NCI-H2081 (cell line): ENCODE measurements at regions not wholly inside any gene's neighbourhood (a gene's known extent, or its start where the extent isn't known, plus 50 kb on each side); places are given as distances from the start of the nearest gene placed in this dataset.
"Not testable (repeated sequence)": the region's sequence is repeated elsewhere in the genome, so short reads cannot be mapped to it uniquely, and the experiment has no call there.

Experiments used
- DNase-seq, 2 experiments: peaks; one replicate each; lab custom pipeline; 2025; lab: John Stamatoyannopoulos, UW

DNA sequence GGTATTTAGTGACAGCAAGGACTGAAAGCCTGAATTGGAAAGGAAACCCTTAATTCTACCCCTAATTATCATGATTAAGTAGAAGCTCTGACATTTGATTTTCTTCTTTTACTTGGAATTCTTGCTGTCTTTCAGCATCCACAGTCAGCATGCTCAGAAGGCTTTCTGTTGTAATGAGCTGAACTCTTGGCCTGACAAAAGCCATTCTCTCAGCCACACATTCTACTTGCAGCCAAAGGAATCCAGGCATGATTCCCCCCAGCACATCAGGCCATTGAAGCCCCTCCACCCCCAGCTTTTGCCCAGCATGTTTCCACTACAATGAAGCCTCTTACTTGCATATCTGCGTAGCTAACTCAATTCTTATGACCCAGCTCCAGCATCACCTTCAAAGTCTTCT is 94.3 kb upstream of the FRMD4A start:
- DNase-seq = no peak

GRCh38 chr10:14423111-14423744 is 92.5 kb upstream of the FRMD4A start:
- DNase-seq = no peak

GRCh38 chr10:14422431-14422830 is 91.7 kb upstream of the FRMD4A start:
- DNase-seq = no peak

DNA sequence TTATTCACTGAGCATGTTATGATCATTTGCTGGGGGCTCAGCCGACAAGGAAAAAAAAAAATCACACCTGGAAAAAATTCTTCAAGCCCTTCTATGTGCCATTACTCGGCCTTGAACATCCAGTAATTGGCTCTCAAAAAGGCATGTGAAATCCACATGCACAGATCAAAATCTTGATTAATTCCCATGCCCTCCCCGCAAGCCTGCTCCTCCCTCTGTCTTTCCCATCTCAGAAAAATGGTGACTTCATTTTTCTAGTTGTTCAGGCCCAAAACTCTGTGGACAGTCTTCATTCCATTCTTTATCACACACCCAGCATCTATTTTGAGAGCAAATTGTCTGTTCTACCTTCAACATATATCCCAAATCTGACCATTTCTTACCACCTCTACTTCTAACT is 91.2 kb upstream of the FRMD4A start:
- DNase-seq = no peak

GRCh38 chr10:14417336-14417735 is 86.6 kb upstream of the FRMD4A start:
- DNase-seq = not testable (repeated sequence)

GRCh38 chr10:14416308-14416700 is 85.6 kb upstream of the FRMD4A start:
- no peak for DNase-seq

GRCh38 chr10:14415676-14416307 is 85.1 kb upstream of the FRMD4A start:
- no peak for DNase-seq

GRCh38 chr10:14414901-14415300 is 84.2 kb upstream of the FRMD4A start:
- no peak for DNase-seq

DNA sequence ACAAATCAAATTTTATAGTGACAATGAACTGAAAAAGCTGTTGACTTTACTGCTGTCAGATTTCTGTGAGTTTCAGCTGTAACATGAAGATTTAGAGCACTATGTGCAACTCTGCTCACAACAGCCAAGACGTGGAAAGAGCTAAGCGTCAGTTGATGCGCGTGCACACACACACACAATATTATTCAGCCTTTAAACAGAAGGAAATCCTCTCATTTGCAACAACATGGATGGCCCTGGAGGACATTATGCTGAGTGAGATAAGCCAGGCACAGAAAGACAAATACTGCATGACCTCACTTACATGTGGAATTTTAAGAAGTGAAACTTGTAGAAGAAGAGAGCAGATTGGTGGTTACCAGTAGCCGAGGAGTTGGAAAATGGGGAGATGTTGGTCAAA is 82.8 kb upstream of the FRMD4A start:
- no peak for DNase-seq

DNA sequence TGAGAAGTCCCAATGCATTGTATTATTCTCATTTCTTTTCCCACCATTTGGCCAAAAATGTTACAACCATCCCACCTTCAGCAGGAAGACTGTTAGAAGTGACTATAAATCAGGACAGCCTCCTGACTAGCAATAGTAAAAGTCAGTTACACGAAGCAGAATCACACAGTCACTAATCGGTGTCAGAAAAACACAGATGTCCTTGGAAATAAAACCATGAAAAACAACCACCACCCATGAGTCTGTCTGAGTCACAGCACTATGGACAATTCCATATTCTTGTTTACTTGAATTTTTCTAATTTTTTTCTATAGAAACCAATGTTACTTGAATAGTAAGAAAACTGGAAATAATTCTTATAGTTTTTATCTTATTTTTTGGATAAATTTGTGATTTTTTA is 81.9 kb upstream of the FRMD4A start:
- no peak for DNase-seq

- no peak for DNase-seq
Observed at GRCh38 chr10:14409856-14410458, 79.2 kb upstream of the FRMD4A start.

GRCh38 chr10:14409247-14409646 is 78.5 kb upstream of the FRMD4A start:
- no peak for DNase-seq

- DNase-seq = no peak
Observed at GRCh38 chr10:14408139-14408538, 77.4 kb upstream of the FRMD4A start.

DNA sequence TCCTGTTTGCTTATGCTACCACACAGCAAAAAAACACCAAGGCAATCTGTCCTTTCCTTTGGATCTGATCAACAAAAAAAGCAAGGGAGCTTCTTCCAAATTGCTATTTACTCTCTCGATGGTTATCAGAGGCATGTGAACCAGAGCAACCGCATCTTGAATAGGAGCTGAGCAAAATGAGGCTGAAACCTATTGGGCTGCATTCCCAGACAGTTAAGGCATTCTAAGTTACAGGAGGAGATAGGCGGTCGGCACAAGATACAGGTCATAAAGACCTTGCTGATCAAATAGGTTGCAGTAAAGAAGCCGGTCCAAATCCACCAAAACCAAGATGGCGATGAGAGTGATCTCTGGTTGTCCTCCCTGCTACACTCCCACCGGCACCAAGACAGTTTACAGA is 76.8 kb upstream of the FRMD4A start:
- no peak for DNase-seq

DNA sequence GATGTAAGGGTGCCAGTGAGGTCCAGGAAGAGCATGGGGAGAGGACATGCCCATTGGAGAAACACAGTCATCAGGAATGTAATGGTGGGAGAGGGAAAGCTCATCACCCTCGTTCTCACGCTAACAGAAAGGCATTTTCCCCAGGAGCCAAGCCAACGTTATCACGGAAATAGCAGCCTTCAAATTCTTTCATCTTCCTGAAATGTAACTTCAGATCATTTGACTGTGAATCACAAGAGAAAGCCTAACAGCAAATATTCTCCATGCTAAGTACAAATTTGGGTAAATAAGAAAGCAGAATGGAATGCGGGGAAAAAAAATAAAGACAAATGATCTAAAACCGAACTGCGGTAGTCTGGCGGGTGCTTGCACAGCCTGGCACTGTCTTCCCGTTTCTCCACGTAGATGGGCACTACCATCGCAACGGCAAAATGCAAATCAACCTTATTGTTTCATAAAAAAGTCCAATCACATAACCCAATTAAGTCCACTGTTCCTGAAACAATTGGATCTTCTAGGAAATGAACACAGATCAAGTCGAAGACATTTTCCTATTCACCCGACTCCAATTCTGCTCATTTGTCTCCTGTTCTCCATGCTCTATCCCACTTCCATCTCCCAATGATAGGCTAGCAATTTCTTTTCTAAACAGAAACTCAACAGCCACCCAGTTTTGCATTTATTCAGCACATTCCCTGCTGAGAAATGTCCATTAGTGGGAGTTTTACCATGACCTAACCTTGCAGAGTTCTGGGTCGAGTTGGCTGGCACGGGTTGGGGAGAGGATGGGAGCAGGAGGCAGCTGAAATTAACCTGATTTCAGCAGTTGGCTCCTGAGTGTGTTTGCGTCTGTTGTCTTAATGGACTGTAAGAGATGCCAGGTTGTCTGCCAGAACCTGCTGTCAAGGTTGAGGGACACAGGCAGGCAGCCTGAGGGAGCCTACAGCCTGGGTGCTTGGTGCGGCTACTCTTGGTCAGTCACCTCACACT is 74.6 kb upstream of the FRMD4A start:
- DNase-seq = peak in 1 of 2 experiments; percentile 42

GRCh38 chr10:14403881-14404623 is 73.3 kb upstream of the FRMD4A start:
- no peak for DNase-seq

DNA sequence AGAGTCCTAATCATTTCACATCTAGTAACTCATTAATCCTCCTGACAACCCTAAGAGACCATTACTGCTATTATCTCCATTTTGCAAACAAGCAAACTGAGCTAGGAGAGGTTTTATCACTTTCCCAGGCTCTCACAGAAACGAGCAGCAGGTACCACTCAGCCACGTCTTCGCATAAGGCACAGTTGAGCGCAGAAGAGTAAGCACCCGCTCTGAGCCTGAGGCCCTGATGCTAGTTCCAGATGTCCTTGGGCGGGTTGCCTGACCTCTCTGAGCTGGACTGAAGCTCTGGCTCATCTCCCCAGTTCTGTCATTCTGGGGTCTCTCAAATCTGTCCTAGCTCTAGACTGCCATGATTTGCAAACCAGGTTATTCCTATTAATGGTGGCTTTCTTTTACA is 72.6 kb upstream of the FRMD4A start:
- DNase-seq = no peak

DNA sequence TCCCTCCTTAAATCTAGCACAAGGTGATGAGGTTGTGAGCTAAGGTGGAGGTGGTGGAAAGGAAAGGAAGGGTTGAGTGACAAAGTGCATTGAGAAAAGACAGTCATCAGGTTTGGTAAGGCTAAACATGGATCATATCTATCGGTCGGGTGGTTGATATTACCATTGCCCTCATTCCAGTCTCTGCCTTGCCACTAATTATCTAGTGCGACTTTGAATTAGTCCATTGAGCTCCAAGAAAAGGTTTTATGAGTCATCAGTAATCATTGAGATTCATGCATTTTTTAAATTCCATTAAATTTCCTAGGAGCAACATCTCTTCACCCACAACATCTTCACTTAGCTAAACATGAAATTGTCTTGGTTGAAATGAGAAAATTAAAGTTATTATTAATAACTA is 68.9 kb upstream of the FRMD4A start:
- no peak for DNase-seq

DNA sequence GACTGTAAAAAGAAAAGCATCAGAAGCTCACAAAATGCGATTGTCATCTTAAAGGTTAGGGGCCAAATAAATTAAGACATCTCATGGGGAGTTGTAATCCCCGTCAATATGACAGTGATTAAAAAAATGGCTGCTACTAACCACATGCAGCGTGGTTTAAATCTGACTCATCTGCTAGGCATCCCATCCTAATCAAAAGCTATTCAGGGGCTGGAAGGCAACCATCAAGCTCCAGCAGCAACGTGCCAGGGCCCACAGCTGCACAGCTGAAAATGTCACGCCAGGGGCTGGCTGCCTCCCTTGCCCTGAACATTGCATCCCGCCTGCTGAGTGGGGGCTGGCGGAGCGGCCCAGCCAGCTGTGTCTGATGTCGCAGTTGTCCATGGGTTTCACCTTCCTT is 66.3 kb upstream of the FRMD4A start:
- DNase-seq = no peak

DNA sequence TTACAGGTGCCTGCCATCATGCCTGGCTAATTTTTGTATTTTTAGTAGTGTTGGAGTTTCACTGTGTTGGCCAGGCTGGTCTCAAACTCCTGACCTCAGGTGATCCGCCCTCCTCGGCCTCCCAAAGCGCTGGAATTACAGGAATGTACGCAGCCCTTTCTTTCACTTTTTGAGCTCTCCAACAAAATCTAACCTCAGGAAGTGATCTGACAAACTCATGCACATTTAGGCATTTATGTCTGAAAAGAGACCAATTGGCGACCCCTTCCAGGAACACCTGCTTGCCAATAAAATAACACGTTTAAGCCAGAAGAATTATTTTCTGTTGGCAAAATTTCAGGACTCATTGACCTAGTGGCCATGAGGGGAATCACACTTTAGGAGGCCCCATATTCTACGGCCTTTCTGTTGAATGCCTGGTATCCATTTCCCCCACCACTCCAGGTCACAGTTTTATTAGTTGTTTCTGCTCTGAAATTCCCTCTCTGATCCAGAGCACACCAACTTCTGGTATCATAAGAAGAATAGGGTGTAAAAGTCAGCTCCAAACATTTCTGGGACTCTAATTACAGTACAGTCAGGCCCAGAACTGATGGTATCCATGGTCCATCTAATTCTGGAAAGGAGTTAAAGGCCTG is 65.8 kb upstream of the FRMD4A start:
- DNase-seq = no peak

- DNase-seq = no peak
Observed at GRCh38 chr10:14394179-14394578, 63.5 kb upstream of the FRMD4A start.
